Endothelial cell of umbilical vein (primary cell): ENCODE measurements at regions not wholly inside any gene's neighbourhood (a gene's known extent, or its start where the extent isn't known, plus 50 kb on each side); places are given as distances from the start of the nearest gene placed in this dataset.

Experiments
- BruUV-seq: library from RNA; stranded (reverse); fragments of 400-500 nt; replicated peaks from 2 replicates; lab custom pipeline; 2021; lab: Mats Ljungman, UMichigan
- CTCF ChIA-PET: fragments of 300-600, 350-600 bp; sonication (Branson Sonifier 250); formaldehyde crosslinking; loops from one replicate; lab custom pipeline; 2021; ENCODE audit warnings: antibody characterized with exemption, inconsistent platforms; lab: Charles Lee
- POLR2A ChIA-PET: fragments of 300-600, 350-600 bp; sonication (Branson Sonifier 250); formaldehyde crosslinking; loops from one replicate; lab custom pipeline; 2021; ENCODE audit warnings: antibody characterized with exemption, inconsistent platforms; lab: Charles Lee
- DNase-seq: peaks from one replicate; pipeline ENCODE4 v3.0.0-alpha.2; 2011; ENCODE audit warnings: low read depth, low spot score
- FAIRE-seq: peaks from 2 replicates; lab custom pipeline; 2011; peaks lifted over from hg19 to GRCh38; lab: Jason Lieb, UNC
- H2AFZ ChIP-seq: 2 replicates; pipeline ENCODE4 v1.6.0; 2012; ENCODE audit warnings: low read depth, low read length, control low read depth, inconsistent platforms
- H3K27ac ChIP-seq: 2 replicates; pipeline ENCODE4 v1.5.1; 2011; ENCODE audit warnings: low read depth, mild to moderate bottlenecking, control low read depth, low read length, moderate library complexity; ENCODE audit not compliant: insufficient read depth
- H3K27me3 ChIP-seq, 2 experiments: 2 replicates each; pipeline versions ENCODE4 v1.6.0 to v1.6.1; 2011; ENCODE audit warnings: low read length in 2 of 2, mixed read lengths in 1 of 2; ENCODE audit not compliant: control insufficient read depth in 2 of 2, insufficient read depth in 2 of 2
- H3K36me3 ChIP-seq, 2 experiments: 2 replicates in 1 of 2; 3 replicates in 1 of 2; pipeline ENCODE4 v1.5.1; 2011; ENCODE audit warnings: low read length in 2 of 2, mild to moderate bottlenecking in 1 of 2, moderate library complexity in 1 of 2; ENCODE audit not compliant: control insufficient read depth in 2 of 2, insufficient read depth in 2 of 2; ENCODE audit errors: extremely low read depth in 1 of 2
- H3K4me1 ChIP-seq: 3 replicates; pipeline ENCODE4 v1.5.1; 2011; ENCODE audit warnings: mild to moderate bottlenecking, low read length; ENCODE audit not compliant: control insufficient read depth, insufficient read depth; ENCODE audit errors: extremely low read depth
- H3K4me2 ChIP-seq: 2 replicates; pipeline ENCODE4 v1.6.1; 2011; ENCODE audit warnings: low read length, control low read depth, mixed read lengths; ENCODE audit not compliant: insufficient read depth
- H3K4me3 ChIP-seq, 3 experiments: fragments of 200-600 bp in 1 of 3; sonication (generic), shearing (Covaris generic) in 1 of 3; replicated peaks in 1 of 3; 2 replicates each; pipeline ENCODE4 v1.5.1; 2011 to 2016; ENCODE audit warnings: control low read depth in 3 of 3, low read length in 3 of 3, mild to moderate bottlenecking in 2 of 3, inconsistent platforms in 1 of 3, low read depth in 1 of 3, moderate library complexity in 1 of 3; ENCODE audit not compliant: insufficient read depth in 1 of 3
- H3K79me2 ChIP-seq: 2 replicates; pipeline ENCODE4 v1.6.0; 2012; ENCODE audit warnings: low read length, inconsistent platforms; ENCODE audit not compliant: control insufficient read depth, insufficient read depth
- H3K9ac ChIP-seq: replicated peaks from 2 replicates; pipeline ENCODE3; 2011; ENCODE audit warnings: low read length, control low read depth; ENCODE audit not compliant: insufficient read depth; ENCODE audit errors: extremely low read depth
- H3K9me1 ChIP-seq: replicated peaks from 3 replicates; pipeline ENCODE4 v1.6.0; 2011; ENCODE audit warnings: mild to moderate bottlenecking, low read length; ENCODE audit not compliant: control insufficient read depth, insufficient read depth; ENCODE audit errors: extremely low read depth
- H3K9me3 ChIP-seq: replicated peaks from 2 replicates; pipeline ENCODE4 v1.5.1; 2012; ENCODE audit warnings: low read length, inconsistent platforms; ENCODE audit not compliant: control insufficient read depth, insufficient read depth
- H4K20me1 ChIP-seq: replicated peaks from 2 replicates; pipeline ENCODE3; 2011; ENCODE audit warnings: mild to moderate bottlenecking, low read length; ENCODE audit not compliant: control insufficient read depth, insufficient read depth; ENCODE audit errors: extremely low read depth
- EZH2 ChIP-seq: IDR thresholded peaks from 2 replicates; pipeline ENCODE4 v1.6.1; 2012; ENCODE audit warnings: borderline replicate concordance, low read depth, mild to moderate bottlenecking, moderate library complexity, low read length, inconsistent platforms; ENCODE audit not compliant: severe bottlenecking
- FOS ChIP-seq: IDR thresholded peaks from 2 replicates; pipeline ENCODE4 v1.6.1; 2011; ENCODE audit warnings: mild to moderate bottlenecking, low read length, moderate library complexity, borderline replicate concordance; ENCODE audit not compliant: insufficient read depth
- GATA2 ChIP-seq: IDR thresholded peaks from 2 replicates; pipeline ENCODE4 v1.7.0; 2011; ENCODE audit warnings: low read depth, mild to moderate bottlenecking, moderate library complexity, mixed read lengths, low read length; ENCODE audit not compliant: insufficient read length, insufficient read depth
- JUN ChIP-seq: IDR thresholded peaks from 2 replicates; pipeline ENCODE4 v1.6.1; 2011; ENCODE audit warnings: borderline replicate concordance, low read depth; ENCODE audit not compliant: insufficient read length, insufficient read depth
- MYC ChIP-seq: IDR thresholded peaks from one replicate; pipeline ENCODE4 v1.6.1; 2011; ENCODE audit warnings: mild to moderate bottlenecking, low read depth, low read length
- POLR2A ChIP-seq: IDR thresholded peaks from 2 replicates; pipeline ENCODE4 v1.6.1; 2012; ENCODE audit warnings: low read depth, mild to moderate bottlenecking, control low read depth, low read length
- POLR2AphosphoS5 ChIP-seq: IDR thresholded peaks from 2 replicates; pipeline ENCODE4 v1.6.1; 2012; ENCODE audit warnings: low read depth, mild to moderate bottlenecking, control low read depth, low read length, moderate library complexity; ENCODE audit not compliant: insufficient read depth
- dilution Hi-C: fragments of 300-500 bp; cut with MboI; formaldehyde crosslinking; loops from one replicate; pipeline ENCODE4 v1.15.0; 2019; ENCODE audit warnings: low sequenced_read_pairs; ENCODE audit not compliant: extremely low pct_ligation_motif_present
- intact Hi-C: fragments of 100-400 bp; cut with micrococcal nuclease; formaldehyde crosslinking; loops from one replicate; pipeline ENCODE4 v1.10.0; 2022
- TF ChIP-seq, protein P1 (sequence below), 2 donors: IDR thresholded peaks; 1 replicate in 1 of 2; 2 replicates in 1 of 2; pipeline ENCODE4 v1.5.1; 2011; ENCODE audit warnings: low read length in 2 of 2, mild to moderate bottlenecking in 2 of 2, moderate library complexity in 2 of 2, control low read depth in 1 of 2, inconsistent platforms in 1 of 2, low read depth in 1 of 2; ENCODE audit not compliant: insufficient read depth in 1 of 2; ENCODE audit errors: extremely low read depth in 1 of 2
- TF ChIP-seq, protein P2 (sequence below): IDR thresholded peaks from 2 replicates; pipeline ENCODE4 v1.6.1; 2011; ENCODE audit not compliant: insufficient read depth, insufficient read length

GRCh38 chr3:167051421-167051820, 328.7 kb downstream of the ZBBX start:
- H2AFZ ChIP-seq, result no peak overlapping the region
- H3K9me3 ChIP-seq, result no peaks in the 10 kb centered on the region
- no peaks in the 10 kb centered on the region for H3K79me2 ChIP-seq
- no peak overlapping the region for H3K9ac ChIP-seq
- CTCF ChIA-PET, result no interaction called here
- H3K4me1 ChIP-seq, result no peaks in the 10 kb centered on the region
- H3K27me3 ChIP-seq, result no peaks in the 10 kb centered on the region
- no peak overlapping the region for H3K4me3 ChIP-seq
- TF ChIP-seq FOS, result no peak
- TF ChIP-seq, protein P1, sequence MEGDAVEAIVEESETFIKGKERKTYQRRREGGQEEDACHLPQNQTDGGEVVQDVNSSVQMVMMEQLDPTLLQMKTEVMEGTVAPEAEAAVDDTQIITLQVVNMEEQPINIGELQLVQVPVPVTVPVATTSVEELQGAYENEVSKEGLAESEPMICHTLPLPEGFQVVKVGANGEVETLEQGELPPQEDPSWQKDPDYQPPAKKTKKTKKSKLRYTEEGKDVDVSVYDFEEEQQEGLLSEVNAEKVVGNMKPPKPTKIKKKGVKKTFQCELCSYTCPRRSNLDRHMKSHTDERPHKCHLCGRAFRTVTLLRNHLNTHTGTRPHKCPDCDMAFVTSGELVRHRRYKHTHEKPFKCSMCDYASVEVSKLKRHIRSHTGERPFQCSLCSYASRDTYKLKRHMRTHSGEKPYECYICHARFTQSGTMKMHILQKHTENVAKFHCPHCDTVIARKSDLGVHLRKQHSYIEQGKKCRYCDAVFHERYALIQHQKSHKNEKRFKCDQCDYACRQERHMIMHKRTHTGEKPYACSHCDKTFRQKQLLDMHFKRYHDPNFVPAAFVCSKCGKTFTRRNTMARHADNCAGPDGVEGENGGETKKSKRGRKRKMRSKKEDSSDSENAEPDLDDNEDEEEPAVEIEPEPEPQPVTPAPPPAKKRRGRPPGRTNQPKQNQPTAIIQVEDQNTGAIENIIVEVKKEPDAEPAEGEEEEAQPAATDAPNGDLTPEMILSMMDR (IDR thresholded peaks at IDR 0.05; ENCODE audit: extremely low read depth in 1 of 2, insufficient read depth in 1 of 2, low read depth in 1 of 2, low read length in 2 of 2), result no peak
- no peak for TF ChIP-seq POLR2AphosphoS5
- TF ChIP-seq MYC, result no peak
- no peak for TF ChIP-seq GATA2
- TF ChIP-seq, protein P2, sequence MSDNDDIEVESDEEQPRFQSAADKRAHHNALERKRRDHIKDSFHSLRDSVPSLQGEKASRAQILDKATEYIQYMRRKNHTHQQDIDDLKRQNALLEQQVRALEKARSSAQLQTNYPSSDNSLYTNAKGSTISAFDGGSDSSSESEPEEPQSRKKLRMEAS, result no peak
- no peak for TF ChIP-seq EZH2
- TF ChIP-seq JUN, result no peak
- no peak for TF ChIP-seq POLR2A
- H4K20me1 ChIP-seq, result no peaks in the 10 kb centered on the region
- no peak overlapping the region for H3K4me2 ChIP-seq
- H3K9me1 ChIP-seq, result no peaks in the 10 kb centered on the region
- POLR2A ChIA-PET, result no interaction called here
- DNase-seq, result no peak
- H3K27ac ChIP-seq, result no peak overlapping the region
- no peak for FAIRE-seq
- no TSS peak for BruUV-seq
- H3K36me3 ChIP-seq, result no peaks in the 10 kb centered on the region
- dilution Hi-C loops, result no loop called here
- intact Hi-C loops, result no loop called here
